GM10266 (cell line): ENCODE measurements at regions not wholly inside any gene's neighbourhood (a gene's known extent, or its start where the extent isn't known, plus 50 kb on each side); places are given as distances from the start of the nearest gene placed in this dataset.

Experiments used
- DNase-seq: peaks from one replicate; pipeline ENCODE4 v3.0.0; 2012; ENCODE audit errors: extremely low spot score
- CTCF ChIP-seq: IDR thresholded peaks from 2 replicates; pipeline ENCODE4 v1.5.1; 2012; ENCODE audit warnings: mild to moderate bottlenecking, low read depth; ENCODE audit not compliant: control insufficient read depth, insufficient read depth; ENCODE audit errors: missing control alignments

- no peak for DNase-seq
- no peak for TF ChIP-seq CTCF
These were observed 50.1 kb downstream of the KCNC4 start for GRCh38 chr1:110260194-110260593.

GRCh38 chr1:110262296-110262695, 52.2 kb downstream of the KCNC4 start:
- DNase-seq, result no peak
- no peak for TF ChIP-seq CTCF

GRCh38 chr1:110262846-110263631, 52.9 kb downstream of the KCNC4 start:
- peak; percentile 19 for TF ChIP-seq CTCF
- no peak for DNase-seq

- TF ChIP-seq CTCF, result no peak
- no peak for DNase-seq
These were observed 54.3 kb downstream of the KCNC4 start for GRCh38 chr1:110264430-110264829.

- DNase-seq, result no peak
- no peak for TF ChIP-seq CTCF
These were observed 55.1 kb downstream of the KCNC4 start for GRCh38 chr1:110265186-110265585.

GRCh38 chr1:110266834-110267233, 56.7 kb downstream of the KCNC4 start:
- no peak for TF ChIP-seq CTCF
- no peak for DNase-seq

GRCh38 chr1:110267260-110267659, 57.1 kb downstream of the KCNC4 start:
- no peak for TF ChIP-seq CTCF
- no peak for DNase-seq
